Panc1 (cell line): ENCODE measurements at regions not wholly inside any gene's neighbourhood (a gene's known extent, or its start where the extent isn't known, plus 50 kb on each side); places are given as distances from the start of the nearest gene placed in this dataset.

Experiments
- ATAC-seq: fragments of 200-7000 bp; cut with Tn5 transposase; 2 replicates; pipeline ENCODE4 v1.9.1; 2020; ENCODE audit warnings: mild to moderate bottlenecking, moderate library complexity
- BruUV-seq: library from RNA; stranded (reverse); fragments of 400-500 nt; replicated peaks from 2 replicates; lab custom pipeline; 2021; lab: Mats Ljungman, UMichigan
- CTCF ChIA-PET: fragments of 300-600 bp; sonication (Branson Sonifier 250); formaldehyde crosslinking; loops from one replicate; lab custom pipeline; 2022; ENCODE audit warnings: antibody characterized with exemption; lab: Charles Lee
- POLR2A ChIA-PET: fragments of 300-600 bp; sonication (Branson Sonifier 250); formaldehyde crosslinking; loops from one replicate; lab custom pipeline; 2022; ENCODE audit warnings: antibody characterized with exemption; lab: Charles Lee
- DNase-seq: peaks from one replicate; pipeline ENCODE4 v3.0.0-alpha.2; 2010; ENCODE audit warnings: low read depth, low spot score
- H3K27ac ChIP-seq: 2 replicates; pipeline ENCODE4 v1.5.1; 2011; ENCODE audit warnings: mild to moderate bottlenecking, low read length, inconsistent platforms
- H3K27me3 ChIP-seq: fragments of 200-500 bp; sonication (Bioruptor generic); 2 replicates; pipeline ENCODE4 v1.6.0; 2014; ENCODE audit warnings: low read length, inconsistent platforms; ENCODE audit not compliant: control insufficient read depth, insufficient read depth
- H3K36me3 ChIP-seq: fragments of 200-500 bp; sonication (Bioruptor generic); 2 replicates; pipeline ENCODE4 v1.5.1; 2014; ENCODE audit warnings: inconsistent platforms, mild to moderate bottlenecking, low read length, moderate library complexity; ENCODE audit not compliant: control insufficient read depth, insufficient read depth
- H3K4me1 ChIP-seq: 2 replicates; pipeline ENCODE4 v1.5.1; 2011; ENCODE audit warnings: inconsistent platforms, mild to moderate bottlenecking, low read length, moderate library complexity; ENCODE audit not compliant: control insufficient read depth, insufficient read depth
- H3K4me3 ChIP-seq, 2 experiments: 2 replicates each; pipeline ENCODE4 v1.5.1; 2011 to 2012; ENCODE audit warnings: low read depth in 2 of 2, low read length in 2 of 2, mild to moderate bottlenecking in 2 of 2, inconsistent platforms in 1 of 2, moderate library complexity in 1 of 2
- H3K9me3 ChIP-seq: fragments of 200-500 bp; sonication (Bioruptor generic); 2 replicates; pipeline ENCODE4 v1.5.1; 2014; ENCODE audit warnings: low read depth, mild to moderate bottlenecking, inconsistent platforms, low read length, moderate library complexity; ENCODE audit not compliant: control insufficient read depth, insufficient read depth
- CTCF ChIP-seq: fragments of 450-650 bp; IDR thresholded peaks from 2 replicates; pipeline ENCODE4 v1.5.1; 2017; ENCODE audit warnings: mild to moderate bottlenecking
- POLR2AphosphoS5 ChIP-seq: IDR thresholded peaks from 2 replicates; pipeline ENCODE4 v1.6.1; 2012; ENCODE audit warnings: mild to moderate bottlenecking, low read depth, low read length, moderate library complexity
- REST ChIP-seq, 2 experiments: IDR thresholded peaks; 2 replicates each; pipeline ENCODE4 v1.6.1; 2011 to 2012; ENCODE audit warnings: low read depth in 2 of 2, control low read depth in 1 of 2, low read length in 1 of 2, mild to moderate bottlenecking in 1 of 2, moderate library complexity in 1 of 2; ENCODE audit not compliant: insufficient read depth in 1 of 2
- SIN3A ChIP-seq: IDR thresholded peaks from 2 replicates; pipeline ENCODE4 v1.6.1; 2012; ENCODE audit warnings: low read depth, mild to moderate bottlenecking, low read length, moderate library complexity, borderline replicate concordance; ENCODE audit not compliant: insufficient read depth
- TCF7L2 ChIP-seq: IDR thresholded peaks from 2 replicates; pipeline ENCODE4 v1.6.1; 2011; ENCODE audit warnings: mild to moderate bottlenecking, low read depth, low read length, inconsistent platforms
- in situ Hi-C: cut with HindIII; loops from 2 replicates; pipeline ENCODE4 v1.10.0; 2016; ENCODE audit warnings: low sequenced_read_pairs, low pct_unique_long_range_greater_than_20kb
- intact Hi-C: fragments of 100-400 bp; cut with micrococcal nuclease; formaldehyde crosslinking; loops from one replicate; pipeline ENCODE4 v1.10.0; 2022; ENCODE audit not compliant: unreplicated experiment

GRCh38 chr6:92716638-92717037 is 702.7 kb downstream of the EPHA7 start:
- in situ Hi-C loops, result no loop called here
- no TSS peak for BruUV-seq

GRCh38 chr6:92715991-92716390 is 703.4 kb downstream of the EPHA7 start:
- no peak for TF ChIP-seq TCF7L2
- TF ChIP-seq SIN3A, result no peak
- TF ChIP-seq REST (IDR thresholded peaks at IDR 0.05; ENCODE audit: insufficient read depth in 1 of 2, low read depth in 2 of 2, low read length in 1 of 2), result no peak
- TF ChIP-seq POLR2AphosphoS5, result no peak
- no peak for TF ChIP-seq CTCF
- POLR2A ChIA-PET, result no interaction called here

More at GRCh38 chr6:92716638-92717037, 702.7 kb downstream of the EPHA7 start:
- no peak for DNase-seq
- Histone ChIP-seq H3K9me3 (no peaks in the 10 kb centered on the region), H3K4me3 (no peak overlapping the region), H3K27me3 (no peaks in the 10 kb centered on the region), H3K36me3 (no peaks in the 10 kb centered on the region), H3K27ac (no peak overlapping the region), H3K4me1 (no peaks in the 10 kb centered on the region)
- no peak for TF ChIP-seq TCF7L2
- TF ChIP-seq POLR2AphosphoS5, result no peak
- TF ChIP-seq SIN3A, result no peak
- no peak for TF ChIP-seq REST (IDR thresholded peaks at IDR 0.05; ENCODE audit: insufficient read depth in 1 of 2, low read depth in 2 of 2, low read length in 1 of 2)
- TF ChIP-seq CTCF, result no peak
- ChIA-PET POLR2A (no interaction called here), CTCF (no interaction called here)
- intact Hi-C loops, result no loop called here
- ATAC-seq, result no peak

More at GRCh38 chr6:92715991-92716390, 703.4 kb downstream of the EPHA7 start:
- CTCF ChIA-PET, result no interaction called here
- DNase-seq (no peak), ATAC-seq (no peak)
- in situ Hi-C loops, result no loop called here
- no TSS peak for BruUV-seq
- Histone ChIP-seq H3K4me1 (no peaks in the 10 kb centered on the region), H3K9me3 (no peaks in the 10 kb centered on the region), H3K27ac (no peak overlapping the region), H3K27me3 (no peaks in the 10 kb centered on the region), H3K36me3 (no peaks in the 10 kb centered on the region), H3K4me3 (no peak overlapping the region)
- intact Hi-C loops, result no loop called here
